Thoracic aorta (tissue), 2 donors: ENCODE measurements at regions not wholly inside any gene's neighbourhood (a gene's known extent, or its start where the extent isn't known, plus 50 kb on each side); places are given as distances from the start of the nearest gene placed in this dataset.

Experiments used
- ATAC-seq: fragments of 150-250 bp; one replicate; pipeline ENCODE4 v1.8.0; 2017; ENCODE audit warnings: low read depth; ENCODE audit not compliant: insufficient number of reproducible peaks, low FRiP score
- DNase-seq: peaks from one replicate; pipeline ENCODE4 v3.0.0-alpha.2; 2020; ENCODE audit warnings: low spot score
- H3K27ac ChIP-seq, 2 donors: fragments of 200-600 bp; sonication (generic); 1 replicate in 1 of 2; 2 replicates in 1 of 2; pipeline ENCODE4 v1.5.1; 2016; ENCODE audit warnings: mild to moderate bottlenecking in 2 of 2, moderate library complexity in 2 of 2
- H3K27me3 ChIP-seq: fragments of 200-600 bp; sonication (generic); replicated peaks from 2 replicates; pipeline ENCODE4 v1.6.0; 2016; ENCODE audit warnings: mild to moderate bottlenecking; ENCODE audit not compliant: insufficient read depth
- H3K36me3 ChIP-seq: fragments of 200-600 bp; sonication (generic); one replicate; pipeline ENCODE4 v1.5.1; 2016
- H3K4me1 ChIP-seq, 2 donors: fragments of 200-600 bp; sonication (generic); 1 replicate in 1 of 2; 2 replicates in 1 of 2; pipeline versions ENCODE4 v1.5.1 to v1.6.0; 2016; ENCODE audit warnings: low read depth in 2 of 2, mild to moderate bottlenecking in 1 of 2; ENCODE audit not compliant: control insufficient read depth in 1 of 2
- H3K4me3 ChIP-seq: fragments of 200-600 bp; sonication (generic); 2 replicates; pipeline ENCODE4 v1.5.1; 2016; ENCODE audit warnings: mild to moderate bottlenecking
- H3K9me3 ChIP-seq: fragments of 200-600 bp; sonication (generic); 2 replicates; pipeline ENCODE4 v1.5.1; 2016
- CTCF ChIP-seq: fragments of 200-600 bp; sonication (generic); IDR thresholded peaks from one replicate; pipeline ENCODE4 v1.5.1; 2019; ENCODE audit warnings: antibody characterized with exemption

- H3K36me3 ChIP-seq: no peaks in the 10 kb centered on the region
- H3K4me1 ChIP-seq: no peaks in the 10 kb centered on the region
- H3K4me3 ChIP-seq: no peak overlapping the region
- H3K27ac ChIP-seq: no peak overlapping the region
- ATAC-seq (no peak), DNase-seq (no peak)
- no peaks in the 10 kb centered on the region for H3K27me3 ChIP-seq
- no peaks in the 10 kb centered on the region for H3K9me3 ChIP-seq
- TF ChIP-seq CTCF: no peak
These were observed 165.0 kb downstream of the TENT4A start for GRCh38 chr5:6877986-6878828.

GRCh38 chr5:6885581-6885980, 172.3 kb downstream of the TENT4A start:
- no peak for DNase-seq

GRCh38 chr5:6886866-6887265, 173.6 kb downstream of the TENT4A start:
- no peak for DNase-seq
- H3K4me1 ChIP-seq: no peaks in the 10 kb centered on the region
- no peak for ATAC-seq
- no peaks in the 10 kb centered on the region for H3K27me3 ChIP-seq
- no peak overlapping the region for H3K4me3 ChIP-seq
- peaks cover 10% of the 10 kb centered on the region for H3K9me3 ChIP-seq
- no peak for TF ChIP-seq CTCF
- H3K27ac ChIP-seq: no peak overlapping the region
- no peaks in the 10 kb centered on the region for H3K36me3 ChIP-seq

More at GRCh38 chr5:6885581-6885980, 172.3 kb downstream of the TENT4A start:
- no peak overlapping the region for H3K27ac ChIP-seq
- no peak overlapping the region for H3K4me3 ChIP-seq
- H3K27me3 ChIP-seq: no peaks in the 10 kb centered on the region
- no peak for TF ChIP-seq CTCF
- no peaks in the 10 kb centered on the region for H3K36me3 ChIP-seq
- peaks cover 10% of the 10 kb centered on the region for H3K9me3 ChIP-seq
- no peak for ATAC-seq
- H3K4me1 ChIP-seq: no peaks in the 10 kb centered on the region

- ATAC-seq (no peak), DNase-seq (no peak)
- TF ChIP-seq CTCF: no peak
These were observed 175.8 kb downstream of the TENT4A start for GRCh38 chr5:6889030-6889429.

GRCh38 chr5:6899221-6899620, 186.0 kb downstream of the TENT4A start:
- TF ChIP-seq CTCF: no peak
- Histone ChIP-seq H3K9me3 (no peaks in the 10 kb centered on the region), H3K27me3 (no peaks in the 10 kb centered on the region), H3K4me3 (no peak overlapping the region), H3K27ac (no peak overlapping the region), H3K4me1 (no peaks in the 10 kb centered on the region), H3K36me3 (no peaks in the 10 kb centered on the region)
- DNase-seq (no peak), ATAC-seq (peak; percentile 62)

More at GRCh38 chr5:6889030-6889429, 175.8 kb downstream of the TENT4A start:
- Histone ChIP-seq H3K27ac (no peak overlapping the region), H3K9me3 (peaks cover 10% of the 10 kb centered on the region), H3K4me1 (no peaks in the 10 kb centered on the region), H3K27me3 (no peaks in the 10 kb centered on the region), H3K4me3 (no peak overlapping the region), H3K36me3 (no peaks in the 10 kb centered on the region)
